ENCODE measurements at regions not wholly inside any gene's neighbourhood (a gene's known extent, or its start where the extent isn't known, plus 50 kb on each side); places are given as distances from the start of the nearest gene placed in this dataset.

GRCh38 chr2:104215269-104216161 lies 638.4 kb upstream of the POU3F3 start:
- no peak overlapping the region for H3K9ac ChIP-seq (ENCODE audit: low read depth in 1 of 3, low read length in 3 of 3)
- H3K27me3 ChIP-seq (ENCODE audit: control insufficient read depth in 3 of 3, insufficient read depth in 3 of 3, low read length in 3 of 3): no peaks in the 10 kb centered on the region
- H3K36me3 ChIP-seq (ENCODE audit: control insufficient read depth in 3 of 3, insufficient read depth in 3 of 3, low read length in 3 of 3): no peaks in the 10 kb centered on the region
- H3K4me3 ChIP-seq (ENCODE audit: low read length in 3 of 3): no peak overlapping the region
- no peaks in the 10 kb centered on the region for H3K9me3 ChIP-seq (ENCODE audit: control insufficient read depth in 3 of 3, low read length in 3 of 3)
- no peak overlapping the region for H3K27ac ChIP-seq (ENCODE audit: low read depth, low read length)
- no peaks in the 10 kb centered on the region for H3K4me1 ChIP-seq (ENCODE audit: control insufficient read depth in 3 of 3, insufficient read depth in 3 of 3, low read length in 3 of 3)

GRCh38 chr2:104233591-104233990 lies 620.3 kb upstream of the POU3F3 start:
- Histone ChIP-seq H3K27ac (ENCODE audit: low read depth, low read length) (no peak overlapping the region), H3K4me1 (ENCODE audit: control insufficient read depth in 3 of 3, insufficient read depth in 3 of 3, low read length in 3 of 3) (no peaks in the 10 kb centered on the region), H3K4me3 (ENCODE audit: low read length in 3 of 3) (no peak overlapping the region), H3K9ac (ENCODE audit: low read depth in 1 of 3, low read length in 3 of 3) (no peak overlapping the region), H3K36me3 (ENCODE audit: control insufficient read depth in 3 of 3, insufficient read depth in 3 of 3, low read length in 3 of 3) (no peaks in the 10 kb centered on the region), H3K9me3 (ENCODE audit: control insufficient read depth in 3 of 3, low read length in 3 of 3) (no peaks in the 10 kb centered on the region), H3K27me3 (ENCODE audit: control insufficient read depth in 3 of 3, insufficient read depth in 3 of 3, low read length in 3 of 3) (no peaks in the 10 kb centered on the region)

GRCh38 chr2:104236491-104236890 lies 617.4 kb upstream of the POU3F3 start:
- H3K4me1 ChIP-seq (ENCODE audit: control insufficient read depth in 3 of 3, insufficient read depth in 3 of 3, low read length in 3 of 3): no peaks in the 10 kb centered on the region
- H3K27ac ChIP-seq (ENCODE audit: low read depth, low read length): no peak overlapping the region
- H3K9me3 ChIP-seq (ENCODE audit: control insufficient read depth in 3 of 3, low read length in 3 of 3): no peaks in the 10 kb centered on the region
- H3K36me3 ChIP-seq (ENCODE audit: control insufficient read depth in 3 of 3, insufficient read depth in 3 of 3, low read length in 3 of 3): no peaks in the 10 kb centered on the region
- H3K27me3 ChIP-seq (ENCODE audit: control insufficient read depth in 3 of 3, insufficient read depth in 3 of 3, low read length in 3 of 3): no peaks in the 10 kb centered on the region
- H3K4me3 ChIP-seq (ENCODE audit: low read length in 3 of 3): no peak overlapping the region
- H3K9ac ChIP-seq (ENCODE audit: low read depth in 1 of 3, low read length in 3 of 3): no peak overlapping the region

GRCh38 chr2:104240984-104241383 lies 612.9 kb upstream of the POU3F3 start:
- no peaks in the 10 kb centered on the region for H3K36me3 ChIP-seq (ENCODE audit: control insufficient read depth in 3 of 3, insufficient read depth in 3 of 3, low read length in 3 of 3)
- H3K4me1 ChIP-seq (ENCODE audit: control insufficient read depth in 3 of 3, insufficient read depth in 3 of 3, low read length in 3 of 3): no peaks in the 10 kb centered on the region
- H3K9ac ChIP-seq (ENCODE audit: low read depth in 1 of 3, low read length in 3 of 3): no peak overlapping the region
- H3K9me3 ChIP-seq (ENCODE audit: control insufficient read depth in 3 of 3, low read length in 3 of 3): peaks cover 0 to 5% (median 4%) of the 10 kb centered on the region in 3 donors
- H3K4me3 ChIP-seq (ENCODE audit: low read length in 3 of 3): no peak overlapping the region
- H3K27me3 ChIP-seq (ENCODE audit: control insufficient read depth in 3 of 3, insufficient read depth in 3 of 3, low read length in 3 of 3): no peaks in the 10 kb centered on the region
- no peak overlapping the region for H3K27ac ChIP-seq (ENCODE audit: low read depth, low read length)

GRCh38 chr2:104249629-104250028 lies 604.3 kb upstream of the POU3F3 start:
- no peak overlapping the region for H3K27ac ChIP-seq (ENCODE audit: low read depth, low read length)
- no peak overlapping the region for H3K4me3 ChIP-seq (ENCODE audit: low read length in 3 of 3)
- H3K9me3 ChIP-seq (ENCODE audit: control insufficient read depth in 3 of 3, low read length in 3 of 3): no peaks in the 10 kb centered on the region
- no peaks in the 10 kb centered on the region for H3K36me3 ChIP-seq (ENCODE audit: control insufficient read depth in 3 of 3, insufficient read depth in 3 of 3, low read length in 3 of 3)
- no peaks in the 10 kb centered on the region for H3K4me1 ChIP-seq (ENCODE audit: control insufficient read depth in 3 of 3, insufficient read depth in 3 of 3, low read length in 3 of 3)
- no peak overlapping the region for H3K9ac ChIP-seq (ENCODE audit: low read depth in 1 of 3, low read length in 3 of 3)
- no peaks in the 10 kb centered on the region for H3K27me3 ChIP-seq (ENCODE audit: control insufficient read depth in 3 of 3, insufficient read depth in 3 of 3, low read length in 3 of 3)

GRCh38 chr2:104250635-104251034 lies 603.3 kb upstream of the POU3F3 start:
- no peak overlapping the region for H3K27ac ChIP-seq (ENCODE audit: low read depth, low read length)
- H3K9ac ChIP-seq (ENCODE audit: low read depth in 1 of 3, low read length in 3 of 3): no peak overlapping the region
- no peaks in the 10 kb centered on the region for H3K27me3 ChIP-seq (ENCODE audit: control insufficient read depth in 3 of 3, insufficient read depth in 3 of 3, low read length in 3 of 3)
- no peaks in the 10 kb centered on the region for H3K36me3 ChIP-seq (ENCODE audit: control insufficient read depth in 3 of 3, insufficient read depth in 3 of 3, low read length in 3 of 3)
- H3K9me3 ChIP-seq (ENCODE audit: control insufficient read depth in 3 of 3, low read length in 3 of 3): no peaks in the 10 kb centered on the region
- no peak overlapping the region for H3K4me3 ChIP-seq (ENCODE audit: low read length in 3 of 3)
- no peaks in the 10 kb centered on the region for H3K4me1 ChIP-seq (ENCODE audit: control insufficient read depth in 3 of 3, insufficient read depth in 3 of 3, low read length in 3 of 3)

- Histone ChIP-seq H3K4me3 (ENCODE audit: low read length in 3 of 3) (no peak overlapping the region), H3K9me3 (ENCODE audit: control insufficient read depth in 3 of 3, low read length in 3 of 3) (no peaks in the 10 kb centered on the region), H3K4me1 (ENCODE audit: control insufficient read depth in 3 of 3, insufficient read depth in 3 of 3, low read length in 3 of 3) (no peaks in the 10 kb centered on the region), H3K27ac (ENCODE audit: low read depth, low read length) (no peak overlapping the region), H3K27me3 (ENCODE audit: control insufficient read depth in 3 of 3, insufficient read depth in 3 of 3, low read length in 3 of 3) (no peaks in the 10 kb centered on the region), H3K36me3 (ENCODE audit: control insufficient read depth in 3 of 3, insufficient read depth in 3 of 3, low read length in 3 of 3) (no peaks in the 10 kb centered on the region), H3K9ac (ENCODE audit: low read depth in 1 of 3, low read length in 3 of 3) (no peak overlapping the region)
Measured at GRCh38 chr2:104254017-104254416, 599.9 kb upstream of the POU3F3 start.

GRCh38 chr2:104262714-104263113 lies 591.2 kb upstream of the POU3F3 start:
- Histone ChIP-seq H3K4me3 (ENCODE audit: low read length in 3 of 3) (no peak overlapping the region), H3K36me3 (ENCODE audit: control insufficient read depth in 3 of 3, insufficient read depth in 3 of 3, low read length in 3 of 3) (no peaks in the 10 kb centered on the region), H3K27ac (ENCODE audit: low read depth, low read length) (no peak overlapping the region), H3K9me3 (ENCODE audit: control insufficient read depth in 3 of 3, low read length in 3 of 3) (peaks cover 4 to 7% (median 7%) of the 10 kb centered on the region in 3 donors), H3K27me3 (ENCODE audit: control insufficient read depth in 3 of 3, insufficient read depth in 3 of 3, low read length in 3 of 3) (no peaks in the 10 kb centered on the region), H3K9ac (ENCODE audit: low read depth in 1 of 3, low read length in 3 of 3) (no peak overlapping the region), H3K4me1 (ENCODE audit: control insufficient read depth in 3 of 3, insufficient read depth in 3 of 3, low read length in 3 of 3) (no peaks in the 10 kb centered on the region)

- H3K4me1 ChIP-seq (ENCODE audit: control insufficient read depth in 3 of 3, insufficient read depth in 3 of 3, low read length in 3 of 3): no peaks in the 10 kb centered on the region
Measured at GRCh38 chr2:104279646-104280045, 574.3 kb upstream of the POU3F3 start.

GRCh38 chr2:104280216-104280615 lies 573.7 kb upstream of the POU3F3 start:
- no peak overlapping the region for H3K9ac ChIP-seq (ENCODE audit: low read depth in 1 of 3, low read length in 3 of 3)
- no peaks in the 10 kb centered on the region for H3K27me3 ChIP-seq (ENCODE audit: control insufficient read depth in 3 of 3, insufficient read depth in 3 of 3, low read length in 3 of 3)
- no peaks in the 10 kb centered on the region for H3K4me1 ChIP-seq (ENCODE audit: control insufficient read depth in 3 of 3, insufficient read depth in 3 of 3, low read length in 3 of 3)
- no peaks in the 10 kb centered on the region for H3K9me3 ChIP-seq (ENCODE audit: control insufficient read depth in 3 of 3, low read length in 3 of 3)
- H3K36me3 ChIP-seq (ENCODE audit: control insufficient read depth in 3 of 3, insufficient read depth in 3 of 3, low read length in 3 of 3): no peaks in the 10 kb centered on the region
- no peak overlapping the region for H3K4me3 ChIP-seq (ENCODE audit: low read length in 3 of 3)
- no peak overlapping the region for H3K27ac ChIP-seq (ENCODE audit: low read depth, low read length)

More at GRCh38 chr2:104279646-104280045, 574.3 kb upstream of the POU3F3 start:
- H3K27ac ChIP-seq (ENCODE audit: low read depth, low read length): no peak overlapping the region
- no peak overlapping the region for H3K9ac ChIP-seq (ENCODE audit: low read depth in 1 of 3, low read length in 3 of 3)
- no peaks in the 10 kb centered on the region for H3K36me3 ChIP-seq (ENCODE audit: control insufficient read depth in 3 of 3, insufficient read depth in 3 of 3, low read length in 3 of 3)
- H3K4me3 ChIP-seq (ENCODE audit: low read length in 3 of 3): no peak overlapping the region
- H3K9me3 ChIP-seq (ENCODE audit: control insufficient read depth in 3 of 3, low read length in 3 of 3): no peaks in the 10 kb centered on the region
- H3K27me3 ChIP-seq (ENCODE audit: control insufficient read depth in 3 of 3, insufficient read depth in 3 of 3, low read length in 3 of 3): no peaks in the 10 kb centered on the region

All from skeletal muscle tissue (tissue), 3 donors.